Ammon's horn (tissue), 1 donor: ENCODE measurements at regions not wholly inside any gene's neighbourhood (a gene's known extent, or its start where the extent isn't known, plus 50 kb on each side); places are given as distances from the start of the nearest gene placed in this dataset.
"Not testable (repeated sequence)": the region's sequence is repeated elsewhere in the genome, so short reads cannot be mapped to it uniquely, and the experiment has no call there.

Experiments used
- DNase-seq: peaks from one replicate; pipeline ENCODE4 v3.0.0-alpha.2; 2016; ENCODE audit warnings: low spot score

- DNase-seq: no peak
Observed at GRCh38 chr3:59411186-59411585, 361.4 kb upstream of the CFAP20DC start.

GRCh38 chr3:59408047-59408624 is 358.3 kb upstream of the CFAP20DC start:
- DNase-seq: no peak

- no peak for DNase-seq
Observed at GRCh38 chr3:59407425-59407824, 357.6 kb upstream of the CFAP20DC start.

- no peak for DNase-seq
Observed at GRCh38 chr3:59406943-59407342, 357.1 kb upstream of the CFAP20DC start.

DNA sequence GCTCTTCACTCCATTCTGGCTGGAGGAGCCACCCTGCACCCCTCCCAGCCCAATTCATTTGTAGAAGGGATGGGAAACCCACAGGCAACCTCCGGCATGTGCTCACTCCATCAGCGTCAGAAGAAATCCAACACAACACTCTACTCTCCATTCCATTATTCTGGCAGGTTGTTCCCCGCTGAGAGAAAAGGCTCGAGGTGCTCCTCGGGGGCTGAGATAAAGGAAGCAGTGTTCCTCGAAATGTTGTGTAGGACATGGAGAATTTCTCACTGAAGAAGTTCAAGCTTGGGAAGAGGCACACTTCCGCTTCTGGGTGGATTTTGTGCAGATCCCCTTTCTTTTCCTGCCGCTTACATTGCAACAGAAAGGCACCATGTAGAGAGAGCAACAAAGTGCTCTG is 355.0 kb upstream of the CFAP20DC start:
- no peak for DNase-seq

GRCh38 chr3:59404064-59404463 is 354.2 kb upstream of the CFAP20DC start:
- DNase-seq: no peak

GRCh38 chr3:59401924-59402323 is 352.1 kb upstream of the CFAP20DC start:
- no peak for DNase-seq

DNA sequence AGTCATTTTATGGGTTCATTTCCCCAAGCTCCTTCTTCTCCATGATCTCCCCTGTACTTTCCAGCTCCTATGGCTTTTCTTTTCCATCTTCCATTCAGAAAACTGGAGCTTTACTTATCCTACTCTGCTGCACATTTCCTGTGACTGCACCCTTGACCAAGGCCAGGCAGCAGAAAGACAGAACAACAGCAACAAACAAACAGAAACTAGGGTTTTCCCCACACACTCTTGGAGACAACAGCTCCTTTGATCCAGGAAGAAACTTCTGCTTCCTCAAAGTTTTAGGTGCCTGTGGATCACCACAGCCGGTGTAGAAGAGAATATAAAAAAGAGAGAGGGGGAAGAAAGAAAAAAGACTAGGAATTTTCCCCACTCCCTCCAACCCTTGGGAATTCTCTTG is 342.3 kb upstream of the CFAP20DC start:
- no peak for DNase-seq

DNA sequence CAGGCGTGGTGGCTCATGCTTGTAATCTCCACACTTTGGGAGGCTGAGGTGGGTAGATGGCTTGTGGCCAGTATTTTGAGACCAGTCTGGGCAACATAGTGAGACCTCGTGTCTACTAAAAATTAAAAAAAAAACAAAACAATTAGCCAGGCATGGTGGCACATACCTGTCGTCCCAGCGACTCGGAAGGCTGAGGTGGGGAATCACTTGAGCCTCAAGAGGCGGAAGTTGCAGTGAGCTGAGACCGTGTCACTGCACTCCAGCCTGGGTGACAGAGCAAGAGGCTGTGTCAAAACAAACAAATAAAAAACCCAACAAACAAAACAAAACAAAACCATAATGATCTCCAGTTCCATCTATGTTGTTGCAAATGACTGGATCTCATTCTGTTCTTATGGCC is 341.3 kb upstream of the CFAP20DC start:
- DNase-seq: no peak

GRCh38 chr3:59388555-59389270 is 338.9 kb upstream of the CFAP20DC start:
- DNase-seq: no peak

- no peak for DNase-seq
Observed at GRCh38 chr3:59386165-59386564, 336.3 kb upstream of the CFAP20DC start.

GRCh38 chr3:59385547-59385946 is 335.7 kb upstream of the CFAP20DC start:
- no peak for DNase-seq

DNA sequence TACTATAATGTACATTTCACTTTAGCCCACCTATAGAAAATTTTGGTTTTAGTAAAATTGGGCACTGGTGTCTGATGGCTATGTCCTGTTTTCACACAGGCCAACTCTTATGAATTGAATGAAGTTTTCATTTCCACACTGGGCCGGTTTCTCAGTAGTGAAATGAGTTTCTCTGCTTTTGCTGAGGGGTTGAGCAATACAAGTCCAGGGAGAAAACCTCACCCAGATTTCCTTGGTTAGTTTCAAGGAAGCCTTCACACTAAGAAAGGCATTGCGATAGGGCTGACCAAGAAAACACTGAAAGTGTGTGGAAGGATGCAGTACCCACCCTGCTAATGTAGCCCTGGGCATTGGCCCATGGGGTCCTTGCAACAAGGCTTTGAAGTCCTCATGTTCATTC is 331.5 kb upstream of the CFAP20DC start:
- DNase-seq: no peak

DNA sequence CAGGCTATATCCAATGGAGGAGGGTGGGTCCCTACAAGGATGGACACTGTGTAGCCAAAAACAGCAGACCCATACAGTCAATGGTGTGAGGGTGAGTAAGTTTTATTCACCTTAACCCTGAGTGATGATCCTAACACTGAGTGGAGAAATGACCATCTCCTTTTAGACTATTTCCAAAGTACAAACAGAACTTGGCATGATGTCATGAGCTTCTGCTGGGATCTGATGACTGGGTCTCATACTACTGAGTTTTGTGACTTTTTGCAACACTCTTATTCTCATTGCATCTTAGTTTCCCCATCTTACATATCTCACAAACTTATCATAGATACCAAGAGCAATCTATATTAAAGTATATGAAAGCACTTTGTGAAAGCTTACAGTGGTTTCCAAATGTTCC is 330.3 kb upstream of the CFAP20DC start:
- no peak for DNase-seq

GRCh38 chr3:59374818-59375211 is 325.0 kb upstream of the CFAP20DC start:
- DNase-seq: no peak

- DNase-seq: no peak
Observed at GRCh38 chr3:59374091-59374817, 324.4 kb upstream of the CFAP20DC start.

DNA sequence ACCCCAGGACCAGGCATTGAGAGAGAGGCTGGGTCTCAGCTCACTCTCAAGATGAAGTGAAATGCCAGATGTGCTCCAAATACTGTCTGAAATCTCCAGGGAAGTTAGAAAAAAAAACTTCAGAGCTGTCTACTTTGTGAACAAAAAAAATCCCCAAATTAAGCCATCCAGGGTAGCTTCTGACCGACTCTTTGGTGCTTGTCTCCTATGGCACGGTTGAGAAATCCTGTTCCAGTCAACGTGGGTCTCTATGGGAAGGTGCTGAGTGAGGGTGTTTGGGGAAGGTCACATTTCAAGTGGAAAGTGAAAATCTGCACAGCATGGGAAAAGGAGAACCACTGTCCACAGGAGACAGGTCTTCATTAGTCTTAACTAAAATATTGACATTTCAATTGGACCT is 322.5 kb upstream of the CFAP20DC start:
- DNase-seq: no peak

- DNase-seq: no peak
Observed at GRCh38 chr3:59368900-59369675, 319.3 kb upstream of the CFAP20DC start.

DNA sequence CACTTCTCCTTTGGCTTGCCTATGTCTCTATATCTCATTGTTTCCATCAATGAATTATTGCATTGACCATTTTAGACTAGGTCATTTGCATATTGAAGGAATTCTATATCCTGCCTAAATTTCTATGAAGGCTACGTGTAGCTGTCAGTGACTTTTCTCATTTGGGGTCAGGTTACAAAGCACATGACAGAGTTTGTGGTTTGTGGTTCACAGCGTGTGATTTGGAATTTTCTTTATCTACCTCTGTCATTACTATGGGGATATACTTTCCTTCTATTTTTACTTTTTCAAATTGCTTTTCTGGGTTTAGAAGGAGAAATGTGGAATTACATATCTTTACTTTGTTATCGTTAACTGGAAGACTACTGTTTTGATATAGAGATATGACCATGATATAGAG is 317.3 kb upstream of the CFAP20DC start:
- DNase-seq: no peak

DNA sequence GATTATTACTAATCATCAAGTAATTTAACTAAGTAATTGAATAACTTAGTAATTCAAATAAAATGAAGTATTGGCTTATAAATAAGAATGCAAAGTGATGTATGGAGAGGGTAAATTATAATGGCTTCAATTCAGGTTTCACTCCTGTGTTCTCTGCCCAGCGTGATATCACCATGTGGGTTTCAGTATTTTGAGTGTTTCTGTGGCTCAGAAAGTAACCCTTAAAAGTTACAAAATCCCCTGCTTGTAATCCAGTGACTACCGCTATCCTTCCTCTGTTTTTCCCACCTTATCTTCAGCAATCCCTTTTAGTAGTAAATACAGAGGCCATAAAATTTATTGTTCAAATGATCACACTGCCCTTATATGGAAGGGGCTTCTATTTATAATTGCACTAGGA is 316.4 kb upstream of the CFAP20DC start:
- no peak for DNase-seq

DNA sequence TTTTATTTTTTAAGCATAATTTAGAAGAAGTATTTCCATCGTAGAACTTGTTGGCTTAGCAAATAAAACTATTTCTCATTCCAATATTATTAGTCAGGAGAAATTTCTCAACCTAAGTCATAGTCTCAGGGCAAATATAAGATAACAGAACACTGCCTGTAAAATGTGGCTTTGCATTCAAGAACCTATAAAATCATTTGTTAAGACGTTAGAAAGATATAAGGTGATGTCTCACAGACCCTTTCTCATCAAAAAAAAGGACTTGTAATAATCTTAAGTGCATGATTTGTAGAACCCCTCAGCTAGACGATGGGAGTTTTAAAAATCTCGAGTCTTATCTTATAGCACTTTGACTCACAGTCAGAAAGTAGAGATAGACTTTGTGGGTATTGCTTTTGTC is 314.7 kb upstream of the CFAP20DC start:
- DNase-seq: no peak

- not testable (repeated sequence) for DNase-seq
Observed at GRCh38 chr3:59360312-59360711, 310.5 kb upstream of the CFAP20DC start.

- DNase-seq: peak; percentile 58
Observed at GRCh38 chr3:59341459-59341858, 291.6 kb upstream of the CFAP20DC start.
